Left ventricle myocardium inferior (tissue), 1 donor: ENCODE measurements at regions not wholly inside any gene's neighbourhood (a gene's known extent, or its start where the extent isn't known, plus 50 kb on each side); places are given as distances from the start of the nearest gene placed in this dataset.

Source experiments
- DNase-seq: peaks from one replicate; pipeline ENCODE4 v3.0.0-alpha.2; 2020
- H3K27ac ChIP-seq: fragments of 200-600 bp; replicated peaks from 2 replicates; pipeline ENCODE4 v1.8.0; 2021
- H3K27me3 ChIP-seq: fragments of 200-600 bp; 2 replicates; pipeline ENCODE4 v1.8.0; 2021; ENCODE audit warnings: low read depth
- H3K36me3 ChIP-seq: fragments of 200-600 bp; 2 replicates; pipeline ENCODE4 v1.8.0; 2021
- H3K4me1 ChIP-seq: fragments of 200-600 bp; 2 replicates; pipeline ENCODE4 v1.8.0; 2021
- H3K4me3 ChIP-seq: fragments of 200-600 bp; 2 replicates; pipeline ENCODE4 v1.8.0; 2021; ENCODE audit warnings: mild to moderate bottlenecking, moderate library complexity
- H3K9me3 ChIP-seq: fragments of 200-600 bp; replicated peaks from 2 replicates; pipeline ENCODE4 v1.8.0; 2021
- intact Hi-C: fragments of 100-400 bp; cut with micrococcal nuclease; formaldehyde crosslinking; loops from one replicate; pipeline ENCODE4 v1.11.0; 2022
- TF ChIP-seq, protein P1 (sequence below): fragments of 200-600 bp; IDR thresholded peaks from 2 replicates; pipeline ENCODE4 v1.8.0; 2021; ENCODE audit warnings: antibody characterized with exemption, mild to moderate bottlenecking, borderline replicate concordance
- donor health status: DM: no; HTN: yes; CAD: no; lungs with severe emphysema.

GRCh38 chr18:44321868-44322590 is 358.7 kb upstream of the SETBP1 start:
- H3K4me1 ChIP-seq: no peaks in the 10 kb centered on the region
- no peak for DNase-seq
- intact Hi-C loops: no loop called here
- H3K27me3 ChIP-seq: no peaks in the 10 kb centered on the region
- no peak overlapping the region for H3K4me3 ChIP-seq
- TF ChIP-seq, protein P1, sequence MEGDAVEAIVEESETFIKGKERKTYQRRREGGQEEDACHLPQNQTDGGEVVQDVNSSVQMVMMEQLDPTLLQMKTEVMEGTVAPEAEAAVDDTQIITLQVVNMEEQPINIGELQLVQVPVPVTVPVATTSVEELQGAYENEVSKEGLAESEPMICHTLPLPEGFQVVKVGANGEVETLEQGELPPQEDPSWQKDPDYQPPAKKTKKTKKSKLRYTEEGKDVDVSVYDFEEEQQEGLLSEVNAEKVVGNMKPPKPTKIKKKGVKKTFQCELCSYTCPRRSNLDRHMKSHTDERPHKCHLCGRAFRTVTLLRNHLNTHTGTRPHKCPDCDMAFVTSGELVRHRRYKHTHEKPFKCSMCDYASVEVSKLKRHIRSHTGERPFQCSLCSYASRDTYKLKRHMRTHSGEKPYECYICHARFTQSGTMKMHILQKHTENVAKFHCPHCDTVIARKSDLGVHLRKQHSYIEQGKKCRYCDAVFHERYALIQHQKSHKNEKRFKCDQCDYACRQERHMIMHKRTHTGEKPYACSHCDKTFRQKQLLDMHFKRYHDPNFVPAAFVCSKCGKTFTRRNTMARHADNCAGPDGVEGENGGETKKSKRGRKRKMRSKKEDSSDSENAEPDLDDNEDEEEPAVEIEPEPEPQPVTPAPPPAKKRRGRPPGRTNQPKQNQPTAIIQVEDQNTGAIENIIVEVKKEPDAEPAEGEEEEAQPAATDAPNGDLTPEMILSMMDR: no peak
- no peaks in the 10 kb centered on the region for H3K9me3 ChIP-seq
- no peak overlapping the region for H3K27ac ChIP-seq
- H3K36me3 ChIP-seq: no peaks in the 10 kb centered on the region

GRCh38 chr18:44323125-44323524 is 357.6 kb upstream of the SETBP1 start:
- Histone ChIP-seq H3K36me3 (no peaks in the 10 kb centered on the region), H3K9me3 (no peaks in the 10 kb centered on the region), H3K27me3 (no peaks in the 10 kb centered on the region), H3K4me1 (no peaks in the 10 kb centered on the region), H3K4me3 (no peak overlapping the region), H3K27ac (no peak overlapping the region)
- DNase-seq: no peak
- TF ChIP-seq, protein P1: no peak
- intact Hi-C loops: no loop called here

- no peaks in the 10 kb centered on the region for H3K4me1 ChIP-seq
- TF ChIP-seq, protein P1: no peak
- no peaks in the 10 kb centered on the region for H3K36me3 ChIP-seq
- H3K27me3 ChIP-seq: no peaks in the 10 kb centered on the region
- intact Hi-C loops: no loop called here
- H3K9me3 ChIP-seq: no peaks in the 10 kb centered on the region
- no peak for DNase-seq
- no peak overlapping the region for H3K4me3 ChIP-seq
- no peak overlapping the region for H3K27ac ChIP-seq
Measured at GRCh38 chr18:44324361-44324760, 356.3 kb upstream of the SETBP1 start.

DNA sequence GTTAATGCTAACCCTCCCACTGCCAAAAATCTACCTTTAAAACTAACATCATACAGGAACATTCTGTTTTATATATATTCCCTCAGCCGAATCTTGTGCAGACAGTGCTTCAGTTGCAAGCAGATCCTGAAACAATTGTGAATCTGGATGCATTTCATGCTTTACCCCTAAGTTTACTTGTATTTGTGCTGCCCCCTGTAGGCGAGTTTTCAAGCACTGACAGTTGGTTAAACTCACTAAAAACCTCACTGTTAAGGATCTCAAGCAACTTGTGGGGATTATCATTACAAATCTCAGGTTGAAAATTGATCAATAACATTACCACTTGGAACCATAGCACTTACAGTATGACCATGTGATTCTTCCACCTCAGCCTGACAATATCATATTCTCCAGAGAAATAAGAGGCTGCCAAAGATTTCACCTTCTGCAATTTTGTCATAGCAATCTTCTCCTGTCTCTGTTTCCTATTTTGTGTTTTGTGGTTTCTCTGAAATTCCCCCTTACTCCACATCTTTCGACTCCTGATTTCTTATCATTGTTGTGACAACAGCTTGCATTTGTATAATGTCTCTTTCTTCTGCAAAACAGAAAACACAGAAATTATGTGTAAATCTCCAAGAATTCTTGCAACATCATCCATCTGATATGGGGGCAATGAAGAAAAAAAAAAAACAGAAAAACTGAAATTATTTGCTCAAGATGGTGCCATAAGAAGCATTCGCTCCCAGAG is 354.6 kb upstream of the SETBP1 start:
- H3K27ac ChIP-seq: no peak overlapping the region
- no peaks in the 10 kb centered on the region for H3K36me3 ChIP-seq
- intact Hi-C loops: no loop called here
- peaks cover 5% of the 10 kb centered on the region for H3K9me3 ChIP-seq
- DNase-seq: peak; percentile 16
- no peaks in the 10 kb centered on the region for H3K4me1 ChIP-seq
- no peaks in the 10 kb centered on the region for H3K27me3 ChIP-seq
- H3K4me3 ChIP-seq: no peak overlapping the region
- TF ChIP-seq, protein P1: peak; percentile 63

- TF ChIP-seq, protein P1: no peak
- peaks cover 11% of the 10 kb centered on the region for H3K9me3 ChIP-seq
- no peaks in the 10 kb centered on the region for H3K36me3 ChIP-seq
- H3K27me3 ChIP-seq: no peaks in the 10 kb centered on the region
- H3K4me1 ChIP-seq: no peaks in the 10 kb centered on the region
- no peak overlapping the region for H3K27ac ChIP-seq
- no peak for DNase-seq
- intact Hi-C loops: no loop called here
- no peak overlapping the region for H3K4me3 ChIP-seq
Measured at GRCh38 chr18:44331656-44332570, 348.8 kb upstream of the SETBP1 start.
